DMS153 treated with DMSO at 0.1 percent for 48 hours (cell line): ENCODE measurements at regions not wholly inside any gene's neighbourhood (a gene's known extent, or its start where the extent isn't known, plus 50 kb on each side); places are given as distances from the start of the nearest gene placed in this dataset.
"Not testable (repeated sequence)": the region's sequence is repeated elsewhere in the genome, so short reads cannot be mapped to it uniquely, and the experiment has no call there.

Experiments used
- DNase-seq: peaks from one replicate; lab custom pipeline; 2025; ENCODE audit not compliant: unreplicated experiment; lab: John Stamatoyannopoulos, UW

DNA sequence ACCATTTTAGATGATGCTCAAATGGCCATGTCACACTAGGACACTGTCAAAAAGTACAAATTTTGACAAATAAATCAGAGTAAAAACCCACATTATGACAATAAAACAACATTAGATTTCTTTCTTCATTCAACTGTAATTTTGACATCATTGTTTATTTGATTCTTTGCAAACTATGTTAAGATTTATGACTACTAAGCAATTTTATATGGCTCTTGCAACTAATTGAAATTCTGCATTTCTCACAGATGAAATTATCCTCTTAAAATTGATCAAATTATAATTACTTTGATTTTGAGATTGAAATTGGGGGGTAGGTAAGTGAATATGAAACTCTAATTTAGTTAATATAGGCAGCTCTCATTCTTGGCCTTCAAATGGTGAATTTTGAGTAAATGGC, 59.8 kb downstream of the ATOH1 start:
- no peak for DNase-seq

DNA sequence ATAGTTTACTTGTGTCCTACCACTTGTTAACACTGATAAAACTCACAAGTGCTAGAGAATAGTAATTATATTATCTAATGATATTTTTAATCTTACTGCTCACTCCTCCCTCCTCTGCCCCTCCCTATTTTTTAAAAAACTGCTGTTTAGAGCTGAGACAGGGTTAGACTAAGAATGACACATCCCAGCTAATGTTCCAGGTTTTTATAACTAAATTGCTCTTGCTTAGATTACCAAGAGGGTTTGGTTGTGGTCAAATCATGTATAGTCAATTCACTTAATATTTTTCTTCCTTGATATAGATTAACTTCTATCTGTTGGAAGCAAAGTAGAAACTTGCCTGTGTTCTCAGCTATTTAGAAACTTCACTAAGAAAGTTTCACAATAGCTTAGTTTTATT, 60.2 kb downstream of the ATOH1 start:
- DNase-seq = no peak

DNA sequence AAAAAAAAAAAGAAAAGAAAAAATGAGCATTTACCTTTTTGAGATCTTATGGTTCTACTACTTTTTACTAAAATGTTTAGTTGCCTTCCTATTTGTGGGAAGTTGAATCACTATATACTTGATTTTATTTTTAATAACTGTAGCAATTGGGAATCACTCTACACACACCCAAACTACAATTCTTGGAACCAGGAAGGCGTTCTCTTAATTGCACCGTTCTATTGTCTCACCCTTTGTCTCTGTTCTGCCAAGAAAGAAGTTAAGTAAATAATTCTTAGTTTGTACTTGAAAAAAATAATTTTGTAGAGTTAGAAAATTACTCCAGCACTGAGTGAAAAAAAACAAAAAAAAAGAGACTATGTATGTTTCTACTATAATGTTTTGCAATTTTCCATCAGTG, 62.7 kb downstream of the ATOH1 start:
- no peak for DNase-seq

DNA sequence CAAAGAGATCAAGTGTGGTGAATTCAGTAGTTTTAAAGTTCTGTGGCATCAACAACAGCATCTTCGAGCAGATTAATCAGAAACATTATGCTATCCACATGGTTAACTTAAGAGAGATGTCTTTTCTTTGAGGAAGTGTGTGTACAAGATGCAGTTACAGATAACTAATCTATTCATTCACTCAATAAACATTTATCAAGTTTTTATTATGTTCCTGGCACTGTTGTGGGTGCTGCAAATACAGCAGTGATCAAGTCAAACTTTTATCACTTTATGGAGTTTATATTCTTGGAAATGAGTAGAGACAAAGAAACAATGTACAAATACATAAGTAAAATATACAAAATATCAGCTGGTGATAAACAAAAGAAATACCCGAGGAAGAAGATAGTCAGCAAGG, 66.4 kb downstream of the ATOH1 start:
- DNase-seq = no peak

DNA sequence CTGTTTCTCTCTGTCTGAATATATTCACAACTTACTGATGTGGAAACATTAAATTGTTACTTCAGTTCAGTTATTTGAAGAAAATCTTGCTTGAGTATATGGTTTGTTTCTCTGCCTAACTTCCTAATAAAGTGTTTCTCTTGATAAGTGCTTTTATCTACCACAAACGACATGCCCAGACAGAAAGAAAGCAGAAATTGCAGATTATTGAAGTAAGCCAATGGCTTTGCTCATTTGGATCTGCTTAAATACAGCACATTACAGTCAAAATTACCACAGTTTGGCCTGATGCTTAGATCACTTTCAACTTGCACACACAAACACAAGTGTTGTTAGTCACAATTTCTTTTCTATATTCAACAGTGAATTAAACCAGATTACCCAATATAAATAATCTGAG, 68.0 kb downstream of the ATOH1 start:
- no peak for DNase-seq

DNA sequence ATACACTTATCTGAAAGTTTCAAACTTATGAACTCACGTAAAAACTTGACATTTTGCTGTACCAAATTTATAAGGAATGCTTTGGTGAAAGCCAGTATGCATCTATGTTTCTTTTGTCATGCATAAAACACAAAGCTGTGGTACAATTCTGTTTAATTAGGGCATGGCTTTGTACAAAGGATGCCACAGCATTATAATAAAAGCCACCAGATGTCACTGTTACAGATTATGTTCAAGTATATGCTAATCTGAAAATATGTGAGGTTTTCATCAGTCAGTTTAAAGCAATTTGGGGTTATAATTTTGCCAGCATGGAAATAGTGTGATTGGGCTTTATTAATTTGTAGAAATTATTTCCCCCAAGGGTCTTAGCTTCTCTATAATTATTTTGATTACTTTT, 69.0 kb downstream of the ATOH1 start:
- DNase-seq = no peak

DNA sequence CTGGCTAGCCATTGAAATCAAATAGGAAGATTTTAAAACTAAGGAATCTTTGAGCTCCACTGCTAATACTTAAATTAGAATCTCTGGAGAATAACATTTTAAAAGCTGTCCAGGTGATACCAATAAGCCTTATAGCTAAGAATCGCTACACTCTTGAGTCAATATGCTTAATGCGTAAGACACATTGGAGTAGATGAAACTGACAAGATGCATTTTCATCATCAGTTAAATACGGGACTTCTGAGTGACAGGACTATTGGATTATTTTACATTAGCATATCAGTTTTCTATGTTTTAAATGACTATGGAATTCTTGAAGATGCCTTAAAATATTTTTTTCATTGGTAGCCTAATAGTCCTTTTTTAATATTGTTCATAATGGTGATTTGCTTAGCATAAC, 80.2 kb downstream of the ATOH1 start:
- no peak for DNase-seq

DNA sequence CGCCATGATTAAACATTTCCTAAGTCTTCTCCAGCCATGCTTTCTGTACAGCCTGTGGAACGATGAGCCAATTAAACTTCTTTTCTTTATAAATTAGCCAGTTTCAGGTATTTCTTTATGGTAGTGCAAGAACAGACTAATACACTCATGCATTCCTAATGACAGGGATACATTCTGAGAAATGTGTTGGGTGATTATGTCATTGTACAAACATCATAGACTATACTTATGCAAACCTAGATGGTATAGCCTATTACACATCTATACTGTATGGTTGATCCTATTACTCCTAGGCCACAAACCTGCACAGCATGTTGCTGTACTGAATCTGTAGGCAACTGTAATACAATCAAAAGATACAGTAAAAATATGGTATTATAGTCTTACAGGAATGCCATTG, 83.1 kb downstream of the ATOH1 start:
- DNase-seq = no peak

DNA sequence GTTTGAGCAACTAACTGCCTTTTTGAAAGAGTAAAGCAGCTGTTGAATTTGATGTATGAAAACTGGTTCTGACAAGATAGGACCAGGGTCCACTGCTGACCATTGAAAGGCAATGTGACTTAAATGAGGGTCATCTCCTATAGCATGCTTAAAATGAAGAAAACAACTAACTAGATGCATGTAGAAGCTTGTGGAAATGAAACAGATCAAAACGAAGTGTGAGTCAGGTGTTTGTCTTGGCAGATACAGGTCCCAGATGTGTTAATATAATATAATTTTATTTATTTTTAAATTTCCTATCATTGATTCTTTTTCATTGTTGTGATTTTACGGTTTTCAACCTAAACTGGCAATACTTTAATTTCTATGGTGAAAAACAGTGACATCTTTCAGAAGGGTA, 83.6 kb downstream of the ATOH1 start:
- no peak for DNase-seq

DNA sequence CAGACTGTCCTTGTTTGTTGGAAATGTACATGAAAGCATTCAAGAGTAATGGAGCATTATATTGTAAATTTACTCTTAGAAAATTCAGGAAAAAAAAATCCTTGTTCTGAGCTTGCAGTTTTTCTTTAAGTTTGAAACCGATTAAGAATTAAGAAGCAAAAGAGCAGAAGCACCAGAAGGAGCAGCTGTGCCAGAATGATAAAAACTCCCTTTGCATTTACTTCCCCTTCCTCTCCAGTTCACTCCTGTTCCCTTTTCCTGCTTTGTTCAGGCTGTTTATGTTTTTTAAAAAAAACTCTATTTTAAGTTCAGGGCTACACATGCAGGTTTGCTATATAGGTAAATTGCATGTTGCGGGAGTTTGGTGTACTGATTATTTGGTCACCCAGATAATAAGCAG, 90.3 kb downstream of the ATOH1 start:
- no peak for DNase-seq

DNA sequence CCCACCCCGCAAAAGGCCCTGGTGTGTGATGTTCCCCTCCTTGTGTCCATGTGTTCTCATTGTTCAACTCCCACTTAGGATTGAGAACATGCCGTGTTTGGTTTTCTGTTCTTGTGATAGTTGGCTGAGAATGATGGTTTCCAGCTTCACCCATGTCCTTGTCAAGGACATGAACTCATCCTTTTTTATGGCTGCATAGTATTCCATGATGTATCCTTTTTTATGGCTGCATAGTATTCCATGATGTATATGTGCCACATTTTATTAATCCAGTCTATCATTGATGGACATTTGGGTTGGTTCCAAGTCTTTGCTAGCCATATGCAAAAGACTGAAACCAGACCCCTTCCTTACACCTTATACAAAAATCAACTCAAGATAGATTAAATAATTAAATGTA, 95.0 kb downstream of the ATOH1 start:
- not testable (repeated sequence) for DNase-seq

DNA sequence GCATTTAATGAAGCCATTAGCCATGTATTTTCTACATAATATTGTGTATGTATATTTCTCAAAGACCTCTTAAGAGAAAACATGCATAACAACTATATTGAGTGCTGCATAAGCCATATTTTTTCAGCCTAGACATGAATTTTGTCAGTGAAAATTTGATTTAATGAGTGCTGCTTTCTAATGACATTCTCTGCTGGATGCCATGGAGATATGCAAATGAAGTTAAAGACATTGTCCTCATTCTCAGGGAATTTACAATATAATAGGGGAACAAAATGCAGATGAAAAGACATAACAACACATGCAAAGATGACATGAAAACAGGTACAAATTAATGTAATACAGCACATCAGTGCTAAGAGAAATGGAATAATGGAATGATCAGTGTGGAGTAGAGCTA, 118.7 kb downstream of the ATOH1 start:
- no peak for DNase-seq

DNA sequence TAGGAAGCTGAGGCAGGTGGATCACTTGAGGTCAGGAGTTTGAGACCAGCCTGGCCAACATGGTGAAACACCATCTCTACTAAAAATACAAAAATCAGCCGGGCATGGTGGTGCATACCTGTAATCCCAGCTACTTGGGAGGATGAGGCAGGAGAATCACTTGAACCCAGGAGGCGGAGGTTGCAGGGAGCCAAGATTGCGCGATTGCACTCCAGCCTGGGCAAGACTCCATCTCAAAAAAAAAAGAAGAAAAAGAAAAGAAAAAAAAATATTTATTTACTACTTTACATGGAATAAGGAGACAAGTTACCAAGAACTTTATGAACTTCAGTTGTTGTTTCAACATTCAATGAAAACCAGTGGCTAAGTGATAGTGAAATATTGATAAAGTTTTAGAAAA, 121.7 kb downstream of the ATOH1 start:
- not testable (repeated sequence) for DNase-seq

DNA sequence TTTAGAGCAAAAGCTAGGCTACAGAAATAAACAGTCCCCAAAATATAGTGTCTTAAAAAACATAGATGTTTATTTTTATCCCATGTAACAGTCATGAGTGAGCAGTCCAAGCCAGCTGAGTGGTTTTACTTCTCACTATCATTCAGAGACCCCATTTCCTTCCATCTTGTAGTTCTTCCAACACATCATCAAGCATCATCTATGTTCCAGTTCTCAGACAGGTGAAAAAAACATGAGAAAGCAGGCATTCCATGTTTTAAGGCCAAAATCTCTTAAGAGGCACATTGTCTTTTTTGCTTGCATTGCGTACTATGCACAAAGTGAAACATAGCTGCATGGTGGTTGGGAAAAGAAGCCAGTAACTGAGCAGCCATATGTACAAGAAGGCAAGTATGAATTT, 128.6 kb downstream of the ATOH1 start:
- no peak for DNase-seq

DNA sequence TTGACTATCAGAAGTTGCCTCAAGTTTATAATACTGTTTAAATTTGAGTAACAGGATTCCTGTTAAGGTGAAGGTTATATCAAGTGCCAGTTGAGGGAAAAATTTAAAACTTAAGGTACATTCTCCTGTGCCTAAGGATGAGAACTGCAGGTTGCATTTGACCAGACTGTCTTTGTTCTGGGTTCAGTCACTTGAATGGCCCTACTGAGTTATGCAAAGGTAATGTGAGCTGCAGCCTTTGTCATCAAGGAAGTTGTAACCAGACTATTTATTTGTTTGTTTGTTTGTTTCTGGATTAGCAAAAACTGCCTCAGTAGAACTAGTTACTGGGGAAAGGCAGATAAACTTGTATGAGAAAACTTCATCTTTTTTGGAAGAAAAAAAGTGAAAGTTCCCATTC, 131.9 kb downstream of the ATOH1 start:
- no peak for DNase-seq

DNA sequence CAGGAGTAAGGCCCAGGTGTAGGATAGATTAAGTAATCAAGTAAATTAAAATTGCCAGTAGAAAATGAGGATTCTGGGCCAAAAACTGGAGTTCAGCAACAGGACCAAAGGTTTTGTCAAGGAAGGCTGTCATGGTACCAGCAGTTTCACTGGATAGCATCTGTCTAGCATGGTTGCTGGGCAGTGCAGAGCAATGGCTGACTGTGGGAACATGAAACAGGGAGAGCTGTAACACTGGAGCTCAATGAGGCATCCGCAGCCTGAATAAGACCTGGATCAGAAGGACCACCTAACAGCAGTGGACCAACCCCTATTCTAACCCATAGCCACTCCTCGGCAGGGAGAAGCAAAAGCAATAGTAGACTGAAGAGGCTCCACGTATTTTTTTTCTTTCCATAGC, 132.4 kb downstream of the ATOH1 start:
- no peak for DNase-seq

DNA sequence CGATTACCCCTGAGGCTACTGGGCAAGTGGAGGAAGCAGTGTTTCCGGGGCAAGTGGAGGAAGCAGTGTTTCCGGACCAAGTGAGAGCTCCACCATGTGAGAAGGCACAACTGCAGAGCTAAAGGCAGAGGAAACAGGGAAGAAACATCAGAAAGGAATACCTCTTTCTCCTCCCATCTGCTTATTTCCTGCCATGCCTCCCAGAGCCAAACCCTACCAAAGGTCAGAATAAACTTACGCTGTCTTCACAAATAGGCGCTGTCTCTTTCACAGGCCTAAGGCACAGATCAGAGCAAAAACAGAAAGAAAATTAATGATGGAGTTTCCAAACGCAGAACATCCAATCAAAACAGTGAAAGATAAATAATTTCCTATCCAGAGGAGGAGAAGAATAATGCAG, 153.0 kb downstream of the ATOH1 start:
- no peak for DNase-seq

DNA sequence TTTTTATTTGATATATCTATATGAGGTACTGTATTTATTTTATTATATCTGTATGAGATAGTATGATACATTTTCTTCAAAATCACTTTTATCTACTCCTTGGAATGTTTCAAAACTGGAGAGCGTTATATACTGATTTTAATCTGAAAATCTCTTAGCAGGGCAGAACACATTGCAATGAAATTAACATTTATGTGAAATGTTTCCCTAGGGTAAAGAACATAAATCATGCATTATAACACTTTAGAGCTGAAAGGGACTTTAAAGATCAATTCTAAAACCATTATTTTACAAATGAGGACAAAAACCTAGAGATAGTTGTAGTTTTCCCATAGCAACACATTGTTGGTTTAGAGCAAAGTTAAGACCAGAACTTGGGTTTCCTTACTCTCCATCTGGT, 153.7 kb downstream of the ATOH1 start:
- no peak for DNase-seq

DNA sequence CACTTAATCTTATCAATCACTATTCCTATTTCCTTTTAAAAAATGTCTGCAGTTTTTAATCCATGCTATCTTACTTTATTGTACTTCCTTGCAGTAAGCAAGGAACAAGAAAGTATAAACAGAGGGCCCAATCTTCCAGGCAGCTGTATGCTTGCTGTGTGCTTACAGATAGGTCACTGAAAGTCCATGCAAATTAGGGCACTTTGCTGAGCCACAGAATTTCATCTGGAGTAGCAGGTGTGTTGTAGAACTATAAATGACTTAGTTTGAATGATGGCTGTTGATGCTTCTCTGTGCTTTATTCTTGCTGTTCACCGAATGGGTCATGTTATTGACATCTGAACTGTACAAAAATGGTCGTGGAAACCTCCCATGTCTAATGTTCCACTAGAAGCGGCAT, 154.6 kb downstream of the ATOH1 start:
- DNase-seq = no peak

DNA sequence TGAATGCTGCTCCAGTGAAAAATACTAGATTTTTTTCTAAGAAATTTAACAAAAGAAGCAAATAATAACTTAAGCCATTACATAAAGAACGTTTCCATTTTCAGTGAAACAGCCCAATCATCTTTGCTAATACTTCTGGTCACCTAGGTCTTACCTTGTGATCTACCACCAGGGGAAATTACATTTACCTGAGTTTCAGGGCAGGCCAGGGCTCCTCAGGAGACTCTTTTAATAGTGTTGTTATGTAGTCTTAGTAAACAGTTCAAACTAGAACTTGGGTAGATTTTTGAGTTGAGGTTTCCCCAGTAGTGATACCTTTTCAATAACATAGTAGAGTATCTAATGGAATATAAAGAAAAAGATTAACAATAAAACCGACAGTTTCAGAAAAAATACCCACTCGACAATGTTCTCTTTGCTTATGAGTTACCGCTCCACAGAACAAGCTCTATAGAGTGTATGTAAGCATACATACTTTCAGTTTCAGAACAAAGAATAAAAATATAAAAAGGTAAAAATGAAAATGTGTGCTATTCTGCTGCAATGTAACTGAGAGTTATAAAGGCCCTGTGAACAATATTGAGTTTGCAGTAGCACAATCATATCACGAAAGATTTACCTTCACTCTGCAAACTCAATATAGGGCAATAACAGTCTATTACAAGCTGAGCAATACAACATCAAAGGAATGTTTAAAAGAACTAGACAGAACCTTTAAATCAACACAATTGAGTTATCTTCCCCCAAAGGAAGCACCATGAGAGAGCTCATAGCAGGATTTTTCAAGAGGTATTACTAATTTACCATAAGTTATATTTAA, 165.8 kb downstream of the ATOH1 start:
- no peak for DNase-seq

DNA sequence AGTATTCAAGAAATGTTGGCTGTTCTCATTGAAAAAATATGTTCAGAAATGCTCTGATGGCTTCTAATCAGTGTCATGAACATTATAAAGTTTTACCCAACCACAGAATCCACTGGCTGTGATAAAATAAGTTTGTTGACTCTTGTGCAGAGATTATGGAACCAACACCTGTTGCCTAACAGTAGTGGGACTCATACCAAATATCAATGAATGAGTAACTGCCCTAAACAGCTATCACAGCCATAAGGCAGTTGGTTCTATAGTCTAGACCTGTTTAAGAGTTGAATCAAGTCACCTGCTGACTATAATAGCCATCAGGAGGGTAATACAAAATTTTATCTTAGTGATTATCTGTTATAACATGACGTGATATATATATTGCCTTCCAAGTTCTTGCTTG, 168.3 kb downstream of the ATOH1 start:
- no peak for DNase-seq

DNA sequence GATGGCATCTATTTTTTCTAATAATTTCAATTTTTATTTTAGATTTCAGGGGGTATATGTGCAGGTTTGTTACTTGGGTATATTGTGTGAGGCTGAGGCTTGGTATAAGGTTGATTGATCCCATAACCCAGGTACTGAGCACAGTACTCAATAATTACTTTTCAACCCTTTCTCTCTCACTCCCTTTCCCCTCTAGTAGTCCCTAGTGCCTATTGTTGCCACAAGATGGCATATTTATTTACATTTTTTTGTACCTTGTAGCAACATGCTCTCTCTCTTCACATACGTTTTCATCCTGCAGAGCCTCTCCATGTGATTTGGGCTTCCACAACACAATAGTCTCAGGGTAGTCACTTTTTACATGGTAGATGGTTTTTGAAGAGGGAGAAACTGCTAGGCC, 172.0 kb downstream of the ATOH1 start:
- DNase-seq = no peak

DNA sequence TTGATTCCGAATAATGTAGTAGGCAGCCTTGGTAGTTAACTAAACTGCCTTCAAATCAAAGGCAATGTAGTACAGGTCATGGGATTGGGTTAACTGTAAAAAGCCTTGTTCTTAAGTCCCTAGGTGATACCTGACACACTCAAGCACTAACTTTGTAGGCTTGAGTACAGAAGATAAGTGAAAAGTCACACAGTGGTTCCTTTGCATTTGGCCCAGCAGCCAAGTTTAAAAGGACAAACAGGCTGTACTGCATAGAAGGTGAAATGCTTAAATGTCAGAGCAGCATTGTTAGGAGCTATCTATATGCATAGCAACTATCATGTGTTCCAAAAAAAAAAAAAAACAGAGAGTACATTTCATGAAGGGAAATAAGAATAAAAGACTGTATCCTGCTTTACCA, 178.4 kb downstream of the ATOH1 start:
- DNase-seq = no peak
